ENCODE measurements at regions not wholly inside any gene's neighbourhood (a gene's known extent, or its start where the extent isn't known, plus 50 kb on each side); places are given as distances from the start of the nearest gene placed in this dataset.

- TF ChIP-seq, protein P1, sequence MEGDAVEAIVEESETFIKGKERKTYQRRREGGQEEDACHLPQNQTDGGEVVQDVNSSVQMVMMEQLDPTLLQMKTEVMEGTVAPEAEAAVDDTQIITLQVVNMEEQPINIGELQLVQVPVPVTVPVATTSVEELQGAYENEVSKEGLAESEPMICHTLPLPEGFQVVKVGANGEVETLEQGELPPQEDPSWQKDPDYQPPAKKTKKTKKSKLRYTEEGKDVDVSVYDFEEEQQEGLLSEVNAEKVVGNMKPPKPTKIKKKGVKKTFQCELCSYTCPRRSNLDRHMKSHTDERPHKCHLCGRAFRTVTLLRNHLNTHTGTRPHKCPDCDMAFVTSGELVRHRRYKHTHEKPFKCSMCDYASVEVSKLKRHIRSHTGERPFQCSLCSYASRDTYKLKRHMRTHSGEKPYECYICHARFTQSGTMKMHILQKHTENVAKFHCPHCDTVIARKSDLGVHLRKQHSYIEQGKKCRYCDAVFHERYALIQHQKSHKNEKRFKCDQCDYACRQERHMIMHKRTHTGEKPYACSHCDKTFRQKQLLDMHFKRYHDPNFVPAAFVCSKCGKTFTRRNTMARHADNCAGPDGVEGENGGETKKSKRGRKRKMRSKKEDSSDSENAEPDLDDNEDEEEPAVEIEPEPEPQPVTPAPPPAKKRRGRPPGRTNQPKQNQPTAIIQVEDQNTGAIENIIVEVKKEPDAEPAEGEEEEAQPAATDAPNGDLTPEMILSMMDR (IDR thresholded peaks at IDR 0.05; ENCODE audit: borderline replicate concordance, extremely low read depth, low read length, poor library complexity, severe bottlenecking) = peak; percentile 39
- TF ChIP-seq EZH2 (IDR thresholded peaks at IDR 0.05; ENCODE audit: borderline replicate concordance, low read depth, low read length, severe bottlenecking) = no peak
These were observed 255.2 kb upstream of the WSB1 start for GRCh38 chr17:27038676-27039075.

All from DND-41 (cell line).